Sigmoid colon (tissue), 4 donors: ENCODE measurements at regions not wholly inside any gene's neighbourhood (a gene's known extent, or its start where the extent isn't known, plus 50 kb on each side); places are given as distances from the start of the nearest gene placed in this dataset.

Experiments used
- EP300 ChIP-seq, 4 donors: sonication (generic); formaldehyde crosslinking; IDR thresholded peaks; one replicate each; pipeline ENCODE4 v1.6.1; 2017; ENCODE audit warnings: antibody characterized with exemption in 4 of 4
- POLR2A ChIP-seq, 2 donors: fragments of 450-650 bp; IDR thresholded peaks; one replicate each; pipeline ENCODE4 v1.6.1; 2016; ENCODE audit warnings: antibody characterized with exemption in 2 of 2, mild to moderate bottlenecking in 2 of 2, moderate library complexity in 2 of 2
- TF ChIP-seq, protein P1 (sequence below), 4 experiments: fragments of 450-650 bp in 3 of 4; fragments of 200-600 bp in 1 of 4; IDR thresholded peaks; one replicate each; pipeline ENCODE4 v1.5.1; 2016 to 2019; ENCODE audit warnings: antibody characterized with exemption in 4 of 4, mild to moderate bottlenecking in 3 of 4, moderate library complexity in 2 of 4

DNA sequence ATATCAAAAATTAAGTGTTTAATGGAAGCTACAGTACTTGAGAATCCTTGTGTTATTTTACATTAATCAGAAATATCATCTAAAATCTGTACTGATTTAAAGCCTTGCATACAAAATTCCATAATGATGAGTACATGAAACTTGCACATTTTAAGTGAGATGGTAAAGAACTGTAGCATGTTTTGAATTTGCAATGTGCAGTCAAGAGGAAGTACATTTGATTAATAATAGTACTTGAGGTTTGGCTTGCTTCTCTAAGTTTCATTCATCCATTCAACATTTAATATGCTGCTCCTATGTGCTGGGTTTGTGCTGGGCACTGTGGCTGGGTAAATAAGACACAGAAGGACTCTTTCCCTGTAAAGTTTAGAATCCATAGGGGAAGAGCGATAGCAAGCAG, 332.3 kb downstream of the CNTN3 start:
- TF ChIP-seq, protein P1, sequence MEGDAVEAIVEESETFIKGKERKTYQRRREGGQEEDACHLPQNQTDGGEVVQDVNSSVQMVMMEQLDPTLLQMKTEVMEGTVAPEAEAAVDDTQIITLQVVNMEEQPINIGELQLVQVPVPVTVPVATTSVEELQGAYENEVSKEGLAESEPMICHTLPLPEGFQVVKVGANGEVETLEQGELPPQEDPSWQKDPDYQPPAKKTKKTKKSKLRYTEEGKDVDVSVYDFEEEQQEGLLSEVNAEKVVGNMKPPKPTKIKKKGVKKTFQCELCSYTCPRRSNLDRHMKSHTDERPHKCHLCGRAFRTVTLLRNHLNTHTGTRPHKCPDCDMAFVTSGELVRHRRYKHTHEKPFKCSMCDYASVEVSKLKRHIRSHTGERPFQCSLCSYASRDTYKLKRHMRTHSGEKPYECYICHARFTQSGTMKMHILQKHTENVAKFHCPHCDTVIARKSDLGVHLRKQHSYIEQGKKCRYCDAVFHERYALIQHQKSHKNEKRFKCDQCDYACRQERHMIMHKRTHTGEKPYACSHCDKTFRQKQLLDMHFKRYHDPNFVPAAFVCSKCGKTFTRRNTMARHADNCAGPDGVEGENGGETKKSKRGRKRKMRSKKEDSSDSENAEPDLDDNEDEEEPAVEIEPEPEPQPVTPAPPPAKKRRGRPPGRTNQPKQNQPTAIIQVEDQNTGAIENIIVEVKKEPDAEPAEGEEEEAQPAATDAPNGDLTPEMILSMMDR (IDR thresholded peaks at IDR 0.05) = no peak
- no peak for TF ChIP-seq EP300 (IDR thresholded peaks at IDR 0.05)
- no peak for TF ChIP-seq POLR2A (IDR thresholded peaks at IDR 0.05)
